Dermis blood vessel endothelial cell (primary cell): ENCODE measurements at regions not wholly inside any gene's neighbourhood (a gene's known extent, or its start where the extent isn't known, plus 50 kb on each side); places are given as distances from the start of the nearest gene placed in this dataset.
"Not testable (repeated sequence)": the region's sequence is repeated elsewhere in the genome, so short reads cannot be mapped to it uniquely, and the experiment has no call there.

Source experiments
- DNase-seq: peaks from one replicate; pipeline ENCODE4 v3.0.0; 2010

GRCh38 chr12:13924286-13924685, 57.1 kb downstream of the GRIN2B start:
- no peak for DNase-seq

- no peak for DNase-seq
These were observed 62.5 kb downstream of the GRIN2B start for GRCh38 chr12:13918897-13919296.

- DNase-seq = no peak
These were observed 66.3 kb downstream of the GRIN2B start for GRCh38 chr12:13915096-13915495.

GRCh38 chr12:13913371-13913770, 68.0 kb downstream of the GRIN2B start:
- no peak for DNase-seq

- DNase-seq = no peak
These were observed 69.4 kb downstream of the GRIN2B start for GRCh38 chr12:13911756-13912554.

- no peak for DNase-seq
These were observed 75.6 kb downstream of the GRIN2B start for GRCh38 chr12:13905794-13906193.

- no peak for DNase-seq
These were observed 80.7 kb downstream of the GRIN2B start for GRCh38 chr12:13900718-13901117.

GRCh38 chr12:13898387-13898786, 83.0 kb downstream of the GRIN2B start:
- DNase-seq = not testable (repeated sequence)

GRCh38 chr12:13897811-13898210, 83.6 kb downstream of the GRIN2B start:
- DNase-seq = no peak

- DNase-seq = no peak
These were observed 85.3 kb downstream of the GRIN2B start for GRCh38 chr12:13896063-13896626.

- no peak for DNase-seq
These were observed 89.5 kb downstream of the GRIN2B start for GRCh38 chr12:13891902-13892301.

- no peak for DNase-seq
These were observed 90.5 kb downstream of the GRIN2B start for GRCh38 chr12:13890943-13891342.

- DNase-seq = no peak
These were observed 93.5 kb downstream of the GRIN2B start for GRCh38 chr12:13887779-13888388.

GRCh38 chr12:13882176-13882575, 99.2 kb downstream of the GRIN2B start:
- DNase-seq = no peak

- DNase-seq = no peak
These were observed 100.8 kb downstream of the GRIN2B start for GRCh38 chr12:13880613-13881012.

- DNase-seq = no peak
These were observed 105.7 kb downstream of the GRIN2B start for GRCh38 chr12:13875744-13876143.

GRCh38 chr12:13870255-13870654, 111.1 kb downstream of the GRIN2B start:
- no peak for DNase-seq

GRCh38 chr12:13864081-13864673, 117.2 kb downstream of the GRIN2B start:
- peak; percentile 74 for DNase-seq

- no peak for DNase-seq
These were observed 123.7 kb downstream of the GRIN2B start for GRCh38 chr12:13857750-13858149.

GRCh38 chr12:13853471-13853870, 127.9 kb downstream of the GRIN2B start:
- DNase-seq = no peak

GRCh38 chr12:13851828-13852227, 129.6 kb downstream of the GRIN2B start:
- no peak for DNase-seq

- no peak for DNase-seq
These were observed 131.9 kb downstream of the GRIN2B start for GRCh38 chr12:13849456-13849855.

- no peak for DNase-seq
These were observed 137.6 kb downstream of the GRIN2B start for GRCh38 chr12:13843841-13844240.

- no peak for DNase-seq
These were observed 140.0 kb downstream of the GRIN2B start for GRCh38 chr12:13841358-13841757.
